K562 (cell line): ENCODE measurements at regions not wholly inside any gene's neighbourhood (a gene's known extent, or its start where the extent isn't known, plus 50 kb on each side); places are given as distances from the start of the nearest gene placed in this dataset.

Experiments used
- ATAC-seq: fragments of 200-7000 bp; cut with Tn5 transposase; 3 replicates; pipeline ENCODE4 v1.9.1; 2020; ENCODE audit warnings: moderate library complexity
- BruUV-seq: library from RNA; stranded (reverse); fragments of 400-500 nt; replicated peaks from 2 replicates; lab custom pipeline; 2021; lab: Mats Ljungman, UMichigan
- CTCF ChIA-PET: fragments of 300-600 bp; formaldehyde crosslinking; extraction: SDS; loops from one replicate; lab custom pipeline; 2021; ENCODE audit warnings: low intra/inter-chr PET ratio; lab: Yijun Ruan, JAX
- POLR2A ChIA-PET: fragments of 300-600, 350-650 bp; sonication (Branson Sonifier 250); formaldehyde crosslinking; extraction: SDS; loops from one replicate; lab custom pipeline; 2021; ENCODE audit warnings: antibody characterized with exemption, inconsistent platforms; lab: Yijun Ruan, JAX
- DNase-seq, 4 experiments: peaks; one replicate each; pipeline versions ENCODE4 v3.0.0 to v3.0.0-alpha.2; 2011 to 2018; ENCODE audit warnings: low spot score in 3 of 4, mixed read lengths in 3 of 4; ENCODE audit errors: extremely low read depth in 1 of 4
- FAIRE-seq: peaks from 2 replicates; lab custom pipeline; 2011; peaks lifted over from hg19 to GRCh38; lab: Jason Lieb, UNC
- H2AFZ ChIP-seq: 2 replicates; pipeline ENCODE4 v1.6.0; 2011; ENCODE audit warnings: low read depth, low read length, control low read depth, inconsistent platforms
- H3K27ac ChIP-seq: fragments of 200-600 bp; 3 replicates; pipeline ENCODE4 v1.8.0; 2011; ENCODE audit warnings: low read depth, mild to moderate bottlenecking, control low read depth, inconsistent platforms, low read length, moderate library complexity, mixed read lengths; ENCODE audit errors: extremely low read depth
- H3K27me3 ChIP-seq, 2 experiments: fragments of 300-600 bp in 1 of 2; 2 replicates in 1 of 2; 3 replicates in 1 of 2; pipeline versions ENCODE4 v1.6.0 to v1.8.0; 2011; ENCODE audit warnings: inconsistent platforms in 2 of 2, low read length in 2 of 2, mild to moderate bottlenecking in 1 of 2, mixed read lengths in 1 of 2, moderate library complexity in 1 of 2; ENCODE audit not compliant: control insufficient read depth in 2 of 2, insufficient read depth in 2 of 2
- H3K36me3 ChIP-seq: fragments of 300-600 bp; 3 replicates; pipeline ENCODE4 v1.8.0; 2011; ENCODE audit warnings: mild to moderate bottlenecking, low read length, inconsistent platforms; ENCODE audit not compliant: control insufficient read depth, insufficient read depth
- H3K4me1 ChIP-seq, 2 experiments: fragments of 200-600 bp in 1 of 2; replicated peaks in 1 of 2; 2 replicates in 1 of 2; 3 replicates in 1 of 2; pipeline versions ENCODE4 v1.5.1 to v1.8.0; 2011; ENCODE audit warnings: inconsistent platforms in 2 of 2, low read length in 2 of 2, mild to moderate bottlenecking in 1 of 2, mixed read lengths in 1 of 2, moderate library complexity in 1 of 2; ENCODE audit not compliant: control insufficient read depth in 2 of 2, insufficient read depth in 2 of 2
- H3K4me2 ChIP-seq: 2 replicates; pipeline ENCODE4 v1.6.1; 2011; ENCODE audit warnings: low read length, control low read depth, inconsistent platforms, mixed read lengths; ENCODE audit not compliant: insufficient read depth
- H3K4me3 ChIP-seq: fragments of 200-600 bp; sonication (generic), shearing (Covaris generic); 2 replicates; pipeline ENCODE4 v1.5.1; 2016; ENCODE audit warnings: control low read depth, inconsistent platforms
- H3K79me2 ChIP-seq: fragments of 200-600 bp; 3 replicates; pipeline ENCODE4 v1.8.0; 2011; ENCODE audit warnings: low read length, inconsistent platforms; ENCODE audit not compliant: control insufficient read depth, insufficient read depth
- H3K9ac ChIP-seq, 2 experiments: 2 replicates each; pipeline versions ENCODE4 v1.6.0 to v1.6.1; 2011; ENCODE audit warnings: low read depth in 2 of 2, low read length in 2 of 2, control low read depth in 1 of 2, inconsistent platforms in 1 of 2, mild to moderate bottlenecking in 1 of 2, mixed read lengths in 1 of 2; ENCODE audit not compliant: insufficient read depth in 1 of 2
- H3K9me1 ChIP-seq: one replicate; pipeline ENCODE4 v1.6.0; 2011; ENCODE audit warnings: inconsistent platforms, mild to moderate bottlenecking, low read length, moderate library complexity; ENCODE audit not compliant: control insufficient read depth, insufficient read depth
- H3K9me3 ChIP-seq: replicated peaks from 2 replicates; pipeline ENCODE4 v1.5.1; 2011; ENCODE audit warnings: low read depth, low read length, inconsistent platforms; ENCODE audit not compliant: control insufficient read depth, insufficient read depth
- H4K20me1 ChIP-seq: replicated peaks from 2 replicates; pipeline ENCODE4 v1.6.1; 2011; ENCODE audit warnings: low read length, inconsistent platforms, mixed read lengths; ENCODE audit not compliant: control insufficient read depth, insufficient read depth
- ARID3A ChIP-seq: IDR thresholded peaks from 2 replicates; pipeline ENCODE4 v1.6.1; 2012; ENCODE audit warnings: low read depth, low read length, improper control_type of control experiment, borderline replicate concordance
- BHLHE40 ChIP-seq: IDR thresholded peaks from 2 replicates; pipeline ENCODE4 v1.6.1; 2011; ENCODE audit warnings: low read length, improper control_type of control experiment
- CTCF ChIP-seq, 3 experiments: IDR thresholded peaks in 2 of 3; conservative IDR thresholded peaks in 1 of 3; 2 replicates each; pipeline ENCODE4 v1.5.1; 2011 to 2012; ENCODE audit warnings: low read length in 3 of 3, mild to moderate bottlenecking in 3 of 3, control low read depth in 2 of 3, improper control_type of control experiment in 1 of 3, inconsistent platforms in 1 of 3, low read depth in 1 of 3, mixed read lengths in 1 of 3, moderate library complexity in 1 of 3; ENCODE audit not compliant: insufficient read depth in 2 of 3
- KDM4B ChIP-seq, 2 experiments: fragments of 450-650 bp in 1 of 2; sonication (generic) in 1 of 2; IDR thresholded peaks; 2 replicates each; pipeline ENCODE4 v1.6.1; 2016 to 2017; ENCODE audit warnings: borderline replicate concordance in 2 of 2, antibody characterized with exemption in 1 of 2, low read depth in 1 of 2, mild to moderate bottlenecking in 1 of 2
- PHB2 ChIP-seq: fragments of 450-650 bp; IDR thresholded peaks from 2 replicates; pipeline ENCODE4 v1.6.1; 2017; ENCODE audit warnings: low read depth
- SIRT6 ChIP-seq: IDR thresholded peaks from one replicate; pipeline ENCODE4 v1.6.1; 2012; ENCODE audit warnings: low read depth, mild to moderate bottlenecking, control low read depth, inconsistent platforms, low read length, moderate library complexity
- SMARCA5 ChIP-seq: fragments of 450-650 bp; IDR thresholded peaks from 2 replicates; pipeline ENCODE4 v1.6.1; 2016
- TAF9B ChIP-seq: fragments of 450-650 bp; IDR thresholded peaks from 2 replicates; pipeline ENCODE4 v1.6.1; 2018; ENCODE audit warnings: mild to moderate bottlenecking; ENCODE audit not compliant: partially characterized antibody
- TCFL5 ChIP-seq: fragments of 250-450 bp; sonication (Bioruptor Pico); conservative IDR thresholded peaks from 2 replicates; pipeline ENCODE4 v1.6.1; 2021; ENCODE audit warnings: mild to moderate bottlenecking, moderate library complexity, matching md5 sums
- TEAD4 ChIP-seq, 2 experiments: sonication (generic) in 1 of 2; formaldehyde crosslinking in 1 of 2; IDR thresholded peaks; 2 replicates each; pipeline versions ENCODE4 v1.6.1 to v1.8.0; 2012 to 2022; ENCODE audit warnings: borderline replicate concordance in 1 of 2, inconsistent platforms in 1 of 2, low read length in 1 of 2, mild to moderate bottlenecking in 1 of 2, missing genetic modification reagents in 1 of 2
- ZNF143 ChIP-seq: sonication (generic); formaldehyde crosslinking; IDR thresholded peaks from 2 replicates; pipeline ENCODE4 v1.9.0; 2022; ENCODE audit warnings: mild to moderate bottlenecking, missing genetic modification reagents
- ZNF165 ChIP-seq: fragments of 250-450 bp; sonication (Bioruptor Pico); IDR thresholded peaks from 2 replicates; pipeline ENCODE4 v1.4.0; 2020; ENCODE audit warnings: borderline replicate concordance
- WGBS: fragments of 100-300 bp; shearing (Covaris generic); methylation state at CpG from one replicate; pipeline ENCODE4 v1.1.6; 2016; ENCODE audit warnings: low coverage, mixed read lengths; ENCODE audit not compliant: insufficient coverage; ENCODE audit errors: missing lambda C conversion rate; 5-methylcytosine and 5-hydroxymethylcytosine counted together
- in situ Hi-C: fragments of 300-500 bp; cut with MboI; formaldehyde crosslinking; loops from 4 replicates; pipeline ENCODE4 v1.15.0; 2018; ENCODE audit warnings: inconsistent platforms, mixed read lengths
- intact Hi-C: fragments of 100-400 bp; cut with micrococcal nuclease; formaldehyde crosslinking; loops from 2 replicates; pipeline ENCODE4 v1.14.2; 2022
- TF ChIP-seq, protein P1 (sequence below): fragments of 250-450 bp; sonication (Bioruptor Pico); IDR thresholded peaks from 2 replicates; pipeline ENCODE4 v1.5.0; 2021

DNA sequence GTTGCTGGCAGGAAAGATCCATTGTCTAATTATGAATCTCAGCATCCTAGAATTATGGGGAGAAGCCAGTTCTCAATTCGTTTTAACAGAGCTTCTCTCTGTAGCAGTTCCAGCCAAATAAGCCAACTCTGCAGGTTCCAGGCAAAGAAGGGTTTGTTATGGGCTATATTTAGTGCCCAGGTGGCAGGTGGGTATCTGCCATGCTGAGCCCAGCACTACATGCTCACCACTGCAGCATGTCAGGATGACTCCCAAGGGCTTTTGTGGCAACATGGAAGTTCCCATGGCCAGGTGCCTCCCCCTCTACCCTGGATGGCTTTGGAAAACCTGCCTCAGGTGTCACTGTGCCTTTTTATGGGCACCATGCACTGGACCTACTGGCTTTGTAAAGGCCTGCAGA, 74.5 kb upstream of the KCNK12 start:
- POLR2A ChIA-PET, result interaction anchor here (1.0 kb wide), 1 partner anchor 13 kb away, joined by 5 read pairs; no protein-coding TSS in a partner anchor
- CTCF ChIA-PET, result no interaction called here
- Histone ChIP-seq H3K9me1 (no peaks in the 10 kb centered on the region), H3K79me2 (no peaks in the 10 kb centered on the region), H3K4me2 (no peak overlapping the region), H3K9me3 (no peaks in the 10 kb centered on the region), H4K20me1 (no peaks in the 10 kb centered on the region), H3K4me3 (no peak overlapping the region), H3K4me1 (no peaks in the 10 kb centered on the region), H3K9ac (no peak overlapping the region), H3K36me3 (no peaks in the 10 kb centered on the region), H3K27me3 (peaks cover 15 to 53% of the 10 kb centered on the region in 2 experiments; a peak in 4 of 5 replicates), H3K27ac (no peak overlapping the region), H2AFZ (no peak overlapping the region)
- ATAC-seq, result no peak
- BruUV-seq, result no TSS peak
- TF ChIP-seq, protein P1, sequence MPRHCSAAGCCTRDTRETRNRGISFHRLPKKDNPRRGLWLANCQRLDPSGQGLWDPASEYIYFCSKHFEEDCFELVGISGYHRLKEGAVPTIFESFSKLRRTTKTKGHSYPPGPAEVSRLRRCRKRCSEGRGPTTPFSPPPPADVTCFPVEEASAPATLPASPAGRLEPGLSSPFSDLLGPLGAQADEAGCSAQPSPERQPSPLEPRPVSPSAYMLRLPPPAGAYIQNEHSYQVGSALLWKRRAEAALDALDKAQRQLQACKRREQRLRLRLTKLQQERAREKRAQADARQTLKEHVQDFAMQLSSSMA (CRISPR knock-in tag), result no peak
- TF ChIP-seq TEAD4 (IDR thresholded peaks at IDR 0.05; ENCODE audit: low read length) (no peak), TEAD4 (CRISPR knock-in tag; IDR thresholded peaks at IDR 0.05; ENCODE audit: borderline replicate concordance) (no peak), TAF9B (no peak), PHB2 (no peak), SIRT6 (no peak)
- intact Hi-C loops, result no loop called here
- no peak for DNase-seq
- in situ Hi-C loops, result no loop called here
- FAIRE-seq, result no peak
- WGBS, result 0% methylated on average over 1 of the region's 1 CpG

- no peak overlapping the region for H3K27ac ChIP-seq
- CTCF ChIA-PET, result no interaction called here
- TF ChIP-seq CTCF (IDR thresholded peaks at IDR 0.05 in 2 of 3, conservative IDR thresholded peaks at IDR 0.05 in 1 of 3; ENCODE audit: insufficient read depth in 2 of 3, low read depth in 1 of 3, low read length in 3 of 3), result no peak
- no peak for TF ChIP-seq ARID3A
- TF ChIP-seq BHLHE40, result no peak
- no peak for TF ChIP-seq TCFL5 (CRISPR knock-in tag)
- TF ChIP-seq ZNF165 (CRISPR knock-in tag), result no peak
- no peak for TF ChIP-seq KDM4B (IDR thresholded peaks at IDR 0.05; ENCODE audit: borderline replicate concordance in 2 of 2, low read depth in 1 of 2)
- no peak for TF ChIP-seq SMARCA5
- no peak for TF ChIP-seq ZNF143 (CRISPR knock-in tag)
Measured at GRCh38 chr2:47644351-47644750, 73.6 kb upstream of the KCNK12 start.

More at GRCh38 chr2:47644351-47644750, 73.6 kb upstream of the KCNK12 start:
- Histone ChIP-seq H2AFZ (no peak overlapping the region), H3K36me3 (no peaks in the 10 kb centered on the region), H3K4me3 (no peak overlapping the region), H4K20me1 (no peaks in the 10 kb centered on the region), H3K4me1 (no peaks in the 10 kb centered on the region; a peak in 1 of 5 replicates), H3K79me2 (no peaks in the 10 kb centered on the region), H3K9me3 (no peaks in the 10 kb centered on the region), H3K4me2 (no peak overlapping the region), H3K27me3 (peaks cover 12 to 44% of the 10 kb centered on the region in 2 experiments; a peak in 4 of 5 replicates), H3K9me1 (no peaks in the 10 kb centered on the region), H3K9ac (no peak overlapping the region)
- ATAC-seq, result no peak
- DNase-seq, result no peak
- WGBS, result 0% methylated on average over 4 of the region's 4 CpGs
- POLR2A ChIA-PET, result no interaction called here
- in situ Hi-C loops (no loop called here), intact Hi-C loops (no loop called here)
- FAIRE-seq, result no peak
- no TSS peak for BruUV-seq
